ENCODE measurements at regions not wholly inside any gene's neighbourhood (a gene's known extent, or its start where the extent isn't known, plus 50 kb on each side); places are given as distances from the start of the nearest gene placed in this dataset.
A peak's percentile ranks its signal among the peaks of the same experiment; 100 is the strongest.

- DNase-seq = no peak
These were observed 239.1 kb downstream of the OMA1 start for GRCh38 chr1:58307431-58307830.

- DNase-seq = no peak
These were observed 240.9 kb downstream of the OMA1 start for GRCh38 chr1:58305622-58306021.

- DNase-seq = peak; percentile 30
These were observed 242.1 kb downstream of the OMA1 start for GRCh38 chr1:58304346-58304975.

GRCh38 chr1:58303841-58304240 lies 242.7 kb downstream of the OMA1 start:
- DNase-seq = no peak

GRCh38 chr1:58293388-58293787 lies 253.1 kb downstream of the OMA1 start:
- DNase-seq = no peak

GRCh38 chr1:58290685-58291372 lies 255.7 kb downstream of the OMA1 start:
- no peak for DNase-seq

- no peak for DNase-seq
These were observed 257.8 kb downstream of the OMA1 start for GRCh38 chr1:58288624-58289142.

- no peak for DNase-seq
These were observed 258.5 kb downstream of the OMA1 start for GRCh38 chr1:58287894-58288623.

GRCh38 chr1:58284225-58284510 lies 262.4 kb downstream of the OMA1 start:
- DNase-seq = no peak

- no peak for DNase-seq
These were observed 262.9 kb downstream of the OMA1 start for GRCh38 chr1:58283388-58284224.

GRCh38 chr1:58282623-58283387 lies 263.7 kb downstream of the OMA1 start:
- DNase-seq = no peak

GRCh38 chr1:58266242-58266641 lies 280.3 kb downstream of the OMA1 start:
- DNase-seq = peak; percentile 88

GRCh38 chr1:58264462-58264861 lies 282.1 kb downstream of the OMA1 start:
- DNase-seq = no peak

GRCh38 chr1:58262702-58263101 lies 283.8 kb downstream of the OMA1 start:
- DNase-seq = no peak

GRCh38 chr1:58258082-58258481 lies 288.4 kb downstream of the OMA1 start:
- no peak for DNase-seq

- DNase-seq = no peak
These were observed 289.5 kb downstream of the OMA1 start for GRCh38 chr1:58257003-58257402.

GRCh38 chr1:58256546-58256945 lies 290.0 kb downstream of the OMA1 start:
- no peak for DNase-seq

GRCh38 chr1:58256041-58256440 lies 290.5 kb downstream of the OMA1 start:
- no peak for DNase-seq

- DNase-seq = no peak
These were observed 291.3 kb downstream of the OMA1 start for GRCh38 chr1:58255192-58255591.

GRCh38 chr1:58251430-58252073 lies 295.0 kb downstream of the OMA1 start:
- DNase-seq = peak; percentile 37

GRCh38 chr1:58250587-58250948 lies 296.0 kb downstream of the OMA1 start:
- no peak for DNase-seq
